ENCODE measurements at regions not wholly inside any gene's neighbourhood (a gene's known extent, or its start where the extent isn't known, plus 50 kb on each side); places are given as distances from the start of the nearest gene placed in this dataset.

GRCh38 chr1:90362163-90362562 lies 354.9 kb downstream of the BARHL2 start:
- TF ChIP-seq CTCF (IDR thresholded peaks at IDR 0.05 in 2 of 3, conservative IDR thresholded peaks at IDR 0.05 in 1 of 3; ENCODE audit: borderline replicate concordance in 1 of 3, insufficient read depth in 1 of 3, low read depth in 2 of 3, low read length in 2 of 3) (no peak), EZH2phosphoT487 (IDR thresholded peaks at IDR 0.05; ENCODE audit: borderline replicate concordance) (no peak), SIN3A (IDR thresholded peaks at IDR 0.05; ENCODE audit: low read depth) (no peak), EZH2 (IDR thresholded peaks at IDR 0.05) (no peak), SP1 (IDR thresholded peaks at IDR 0.05; ENCODE audit: low read depth) (no peak)
